HEK293T (cell line): ENCODE measurements at regions not wholly inside any gene's neighbourhood (a gene's known extent, or its start where the extent isn't known, plus 50 kb on each side); places are given as distances from the start of the nearest gene placed in this dataset.

Experiments
- CTCF ChIA-PET: fragments of 350-600 bp; formaldehyde crosslinking; extraction: SDS; loops from one replicate; lab custom pipeline; 2021; ENCODE audit warnings: antibody characterized with exemption, inconsistent platforms; lab: Yijun Ruan, JAX
- POLR2A ChIA-PET: fragments of 350-600 bp; formaldehyde crosslinking; extraction: SDS; loops from one replicate; lab custom pipeline; 2020; ENCODE audit warnings: antibody characterized with exemption, inconsistent platforms; lab: Yijun Ruan, JAX
- DNase-seq: peaks from one replicate; pipeline ENCODE4 v3.0.0; 2012; ENCODE audit warnings: mixed read lengths; ENCODE audit errors: extremely low spot score
- ARNT ChIP-seq: fragments of 450-650 bp; IDR thresholded peaks from 2 replicates; pipeline ENCODE4 v1.6.1; 2017; ENCODE audit warnings: mild to moderate bottlenecking
- BHLHE40 ChIP-seq: fragments of 450-650 bp; IDR thresholded peaks from 2 replicates; pipeline ENCODE4 v1.6.1; 2016; ENCODE audit warnings: mild to moderate bottlenecking, moderate library complexity, borderline replicate concordance
- CTBP1 ChIP-seq: fragments of 450-650 bp; IDR thresholded peaks from 2 replicates; pipeline ENCODE4 v1.6.1; 2016; ENCODE audit warnings: borderline replicate concordance
- ELF4 ChIP-seq: fragments of 450-650 bp; IDR thresholded peaks from 2 replicates; pipeline ENCODE4 v1.6.1; 2017; ENCODE audit warnings: antibody characterized with exemption
- FOXA1 ChIP-seq: fragments of 450-650 bp; IDR thresholded peaks from 2 replicates; pipeline ENCODE4 v1.6.1; 2016; ENCODE audit warnings: mild to moderate bottlenecking
- FOXK2 ChIP-seq: fragments of 450-650 bp; IDR thresholded peaks from 2 replicates; pipeline ENCODE4 v1.6.1; 2016; ENCODE audit warnings: mild to moderate bottlenecking
- FOXM1 ChIP-seq: fragments of 450-650 bp; IDR thresholded peaks from 2 replicates; pipeline ENCODE4 v1.6.1; 2017; ENCODE audit warnings: mild to moderate bottlenecking, borderline replicate concordance
- HDGF ChIP-seq: fragments of 450-650 bp; IDR thresholded peaks from 2 replicates; pipeline ENCODE4 v1.6.1; 2017; ENCODE audit warnings: antibody characterized with exemption, borderline replicate concordance
- L3MBTL2 ChIP-seq: fragments of 450-650 bp; conservative IDR thresholded peaks from 2 replicates; pipeline ENCODE4 v1.6.1; 2016; ENCODE audit warnings: mild to moderate bottlenecking
- LEF1 ChIP-seq: fragments of 450-650 bp; IDR thresholded peaks from 2 replicates; pipeline ENCODE4 v1.6.1; 2017; ENCODE audit warnings: mild to moderate bottlenecking, borderline replicate concordance
- NFRKB ChIP-seq: fragments of 450-650 bp; IDR thresholded peaks from 2 replicates; pipeline ENCODE4 v1.6.1; 2016; ENCODE audit warnings: mild to moderate bottlenecking, moderate library complexity
- SP1 ChIP-seq: fragments of 450-650 bp; IDR thresholded peaks from 2 replicates; pipeline ENCODE4 v1.6.1; 2017
- SUZ12 ChIP-seq: fragments of 450-650 bp; IDR thresholded peaks from 2 replicates; pipeline ENCODE4 v1.6.1; 2016; ENCODE audit warnings: mild to moderate bottlenecking
- TARDBP ChIP-seq: fragments of 450-650 bp; IDR thresholded peaks from 2 replicates; pipeline ENCODE4 v1.6.1; 2016
- ZNF384 ChIP-seq: fragments of 450-650 bp; IDR thresholded peaks from 2 replicates; pipeline ENCODE4 v1.6.1; 2016
- TF ChIP-seq, protein P1 (sequence below): fragments of 450-650 bp; IDR thresholded peaks from 2 replicates; pipeline ENCODE4 v1.6.1; 2016

DNA sequence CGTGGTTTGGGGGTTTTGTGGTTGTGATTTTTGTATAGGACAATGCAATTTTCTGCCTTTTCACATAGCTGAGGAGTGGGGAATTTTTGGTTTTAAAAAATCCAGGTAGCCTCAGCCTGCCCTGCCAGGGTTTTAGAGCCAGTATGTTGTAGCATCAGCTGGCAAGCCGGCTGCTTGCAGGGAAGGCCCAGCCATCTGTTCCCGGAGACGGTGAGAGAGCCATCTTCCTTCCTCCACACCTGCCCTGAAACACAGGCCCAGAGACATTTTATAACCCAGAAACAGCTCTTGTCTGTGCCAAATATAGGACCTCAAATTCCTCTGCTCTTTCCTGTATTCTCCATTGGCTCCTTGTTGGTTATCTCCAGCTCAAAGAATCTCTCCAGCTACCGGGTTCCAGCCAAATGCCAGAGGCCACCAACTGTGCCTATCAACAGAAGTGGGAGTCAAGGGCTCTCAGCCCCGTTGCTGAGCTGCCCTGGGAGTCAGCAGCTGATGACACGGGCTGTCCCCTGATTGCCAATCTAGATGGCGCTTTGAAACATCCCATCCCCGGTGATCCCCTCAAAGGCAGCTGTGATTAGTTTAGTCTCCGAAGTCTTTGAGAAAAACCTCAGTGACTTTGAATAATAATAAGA is 595.2 kb downstream of the MID1IP1 start:
- CTCF ChIA-PET = no interaction called here
- DNase-seq = no peak
- TF ChIP-seq TARDBP (no peak), SP1 (no peak), NFRKB (no peak), BHLHE40 (no peak)
- POLR2A ChIA-PET = no interaction called here

DNA sequence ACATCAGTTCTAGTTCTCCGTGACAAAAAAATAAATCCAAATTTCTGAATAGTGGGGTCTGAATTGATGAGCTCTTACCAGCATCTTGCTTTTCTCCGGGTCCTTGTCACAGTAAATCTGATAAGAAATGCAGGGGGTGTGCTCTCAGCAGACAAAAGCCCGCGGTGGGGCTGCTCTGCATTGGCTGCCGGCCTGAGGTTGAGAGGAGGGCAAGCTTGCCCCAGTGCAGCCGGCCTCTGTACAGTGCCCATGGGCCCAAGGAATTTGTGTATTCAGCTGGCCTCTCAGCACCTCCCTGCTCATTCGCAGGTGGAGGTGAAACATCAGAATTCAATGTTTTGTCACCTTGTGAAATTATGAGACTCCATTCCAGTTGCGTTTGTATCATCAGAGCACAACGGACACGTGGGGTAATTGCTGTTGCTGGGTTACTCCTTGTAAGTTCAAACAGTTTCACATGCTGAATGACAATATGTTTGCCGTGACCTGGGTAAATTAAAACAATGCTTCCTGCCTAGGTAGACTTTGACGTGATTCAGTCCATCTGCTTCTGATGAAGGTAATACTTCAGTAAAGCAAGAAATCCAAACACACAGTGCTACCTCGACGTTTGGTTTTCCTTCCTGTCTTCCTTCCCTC is 596.4 kb downstream of the MID1IP1 start:
- no peak for TF ChIP-seq ELF4
- no peak for TF ChIP-seq HDGF
- TF ChIP-seq FOXK2 = no peak
- TF ChIP-seq NFRKB = no peak
- no peak for TF ChIP-seq CTBP1
- TF ChIP-seq FOXM1 = no peak
- no peak for TF ChIP-seq SUZ12
- TF ChIP-seq, protein P1, sequence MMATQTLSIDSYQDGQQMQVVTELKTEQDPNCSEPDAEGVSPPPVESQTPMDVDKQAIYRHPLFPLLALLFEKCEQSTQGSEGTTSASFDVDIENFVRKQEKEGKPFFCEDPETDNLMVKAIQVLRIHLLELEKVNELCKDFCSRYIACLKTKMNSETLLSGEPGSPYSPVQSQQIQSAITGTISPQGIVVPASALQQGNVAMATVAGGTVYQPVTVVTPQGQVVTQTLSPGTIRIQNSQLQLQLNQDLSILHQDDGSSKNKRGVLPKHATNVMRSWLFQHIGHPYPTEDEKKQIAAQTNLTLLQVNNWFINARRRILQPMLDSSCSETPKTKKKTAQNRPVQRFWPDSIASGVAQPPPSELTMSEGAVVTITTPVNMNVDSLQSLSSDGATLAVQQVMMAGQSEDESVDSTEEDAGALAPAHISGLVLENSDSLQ = no peak
- no peak for TF ChIP-seq BHLHE40
- no peak for TF ChIP-seq FOXA1
- no peak for TF ChIP-seq ZNF384
- no peak for TF ChIP-seq L3MBTL2
- no peak for TF ChIP-seq LEF1
- TF ChIP-seq ARNT = no peak
- no peak for TF ChIP-seq SP1
- no peak for TF ChIP-seq TARDBP
- ChIA-PET POLR2A (no interaction called here), CTCF (no interaction called here)
- DNase-seq = no peak

DNA sequence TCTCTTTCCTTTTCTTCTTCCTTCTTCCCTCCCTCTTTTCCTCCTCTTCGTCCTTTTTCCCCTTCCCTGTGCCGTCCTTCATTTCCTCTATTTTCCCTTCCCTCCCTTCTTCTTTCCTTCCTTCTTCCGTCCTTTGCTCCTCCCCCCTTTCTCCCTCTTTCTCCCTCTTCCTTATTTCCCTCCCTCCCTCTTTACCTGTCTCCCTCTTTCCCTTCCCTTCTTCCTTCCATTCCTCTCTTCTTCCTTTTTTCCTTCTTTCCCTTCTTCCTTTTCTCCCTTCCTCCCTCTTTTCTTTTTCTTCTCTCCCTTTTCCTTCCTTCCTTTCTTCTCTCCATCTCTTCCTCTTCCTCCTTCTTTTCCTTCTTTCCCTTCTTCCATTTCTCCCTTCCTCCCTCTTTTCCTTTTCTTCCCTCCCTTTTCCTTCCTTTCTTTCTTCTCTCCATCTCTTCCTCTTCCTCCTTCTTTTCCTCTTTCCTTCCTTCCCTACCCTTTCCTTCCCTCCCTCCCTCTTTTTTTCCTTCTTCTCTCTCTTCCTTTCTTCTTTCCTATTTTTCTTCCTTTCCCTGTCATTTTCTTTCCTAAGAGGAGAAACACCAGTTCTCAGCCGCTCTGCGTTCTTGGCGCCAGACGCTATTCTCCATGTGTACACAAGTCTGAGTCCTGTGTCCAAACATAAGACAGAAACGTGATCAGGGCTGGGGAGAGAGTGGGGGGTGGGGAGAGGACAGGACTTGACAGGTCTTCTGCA is 597.1 kb downstream of the MID1IP1 start:
- TF ChIP-seq FOXK2 = no peak
- TF ChIP-seq LEF1 = no peak
- TF ChIP-seq SP1 = no peak
- TF ChIP-seq NFRKB = no peak
- TF ChIP-seq FOXA1 = no peak
- TF ChIP-seq CTBP1 = no peak
- no peak for TF ChIP-seq FOXM1
- no peak for TF ChIP-seq L3MBTL2
- no peak for TF ChIP-seq ELF4
- TF ChIP-seq ZNF384 = no peak
- no peak for TF ChIP-seq TARDBP
- TF ChIP-seq, protein P1 = no peak
- no peak for TF ChIP-seq ARNT
- TF ChIP-seq HDGF = no peak
- no peak for TF ChIP-seq SUZ12
- no peak for TF ChIP-seq BHLHE40
- ChIA-PET POLR2A (no interaction called here), CTCF (no interaction called here)
- no peak for DNase-seq

DNA sequence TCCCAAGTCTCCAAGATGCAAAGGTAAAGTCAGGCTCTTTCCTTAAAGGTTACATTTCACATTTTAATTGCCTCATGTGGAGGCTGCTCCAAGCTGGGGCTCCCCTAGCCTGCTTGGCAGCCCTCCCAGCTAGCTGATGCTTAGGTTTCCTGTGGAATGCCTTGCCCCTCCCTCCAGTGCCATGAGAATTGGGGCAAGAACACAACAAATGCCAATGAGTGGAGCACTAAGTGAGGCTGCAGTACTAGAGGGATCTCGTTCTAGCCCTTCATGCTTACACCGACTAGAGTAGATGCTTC is 597.7 kb downstream of the MID1IP1 start:
- no peak for DNase-seq
- TF ChIP-seq ELF4 (no peak), ARNT (no peak), CTBP1 (no peak), FOXK2 (no peak), FOXA1 (no peak), L3MBTL2 (no peak), NFRKB (no peak), HDGF (no peak), FOXM1 (no peak)
- TF ChIP-seq, protein P1 = no peak
- CTCF ChIA-PET = no interaction called here
- POLR2A ChIA-PET = no interaction called here

DNA sequence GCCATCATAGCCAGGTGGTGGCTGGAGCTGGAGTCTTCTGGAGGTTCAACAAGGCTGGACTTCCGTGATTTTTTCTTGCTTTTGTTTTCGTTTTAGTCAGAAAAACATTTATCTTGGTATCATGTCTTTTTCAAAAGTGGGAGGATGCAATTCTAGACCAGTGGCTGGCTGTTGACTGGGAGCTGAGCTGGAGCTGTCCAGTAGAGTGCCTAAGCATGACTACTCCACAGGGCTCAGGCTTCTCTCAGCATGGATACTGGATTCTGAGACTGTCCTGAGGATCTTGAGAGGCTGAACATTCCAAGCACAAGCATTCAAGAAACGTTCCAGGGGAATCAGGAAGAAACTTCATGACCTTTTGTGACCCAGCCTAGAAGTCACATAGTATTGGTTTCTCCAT is 598.1 kb downstream of the MID1IP1 start:
- ChIA-PET CTCF (no interaction called here), POLR2A (no interaction called here)
- DNase-seq = no peak
- TF ChIP-seq L3MBTL2 (no peak), ZNF384 (no peak), CTBP1 (no peak), SUZ12 (no peak), SP1 (no peak), BHLHE40 (no peak), HDGF (no peak), NFRKB (no peak), TARDBP (no peak), ELF4 (no peak), ARNT (no peak)
